Calu3 (cell line): ENCODE measurements at regions not wholly inside any gene's neighbourhood (a gene's known extent, or its start where the extent isn't known, plus 50 kb on each side); places are given as distances from the start of the nearest gene placed in this dataset.

Experiments used
- BruUV-seq: library from RNA; stranded (reverse); fragments of 400-500 nt; replicated peaks from 2 replicates; lab custom pipeline; 2021; lab: Mats Ljungman, UMichigan
- CTCF ChIA-PET: fragments of 300-600 bp; sonication (Branson Sonifier 250); formaldehyde crosslinking; loops from one replicate; lab custom pipeline; 2022; ENCODE audit warnings: antibody characterized with exemption; lab: Charles Lee
- DNase-seq: peaks from one replicate; pipeline ENCODE4 v3.0.0; 2022
- H3K27ac Mint-ChIP-seq: one replicate; pipeline ENCODE4 v1.8.0; 2022; ENCODE audit warnings: mixed read lengths; ENCODE audit not compliant: unreplicated experiment
- H3K27me3 Mint-ChIP-seq: one replicate; pipeline ENCODE4 v1.8.0; 2022; ENCODE audit warnings: mixed read lengths; ENCODE audit not compliant: unreplicated experiment
- H3K36me3 Mint-ChIP-seq: one replicate; pipeline ENCODE4 v1.8.0; 2022; ENCODE audit warnings: mild to moderate bottlenecking, moderate library complexity, mixed read lengths; ENCODE audit not compliant: insufficient read depth, unreplicated experiment
- H3K4me1 Mint-ChIP-seq: one replicate; pipeline ENCODE4 v1.8.0; 2022; ENCODE audit warnings: mild to moderate bottlenecking, low read depth, mixed read lengths; ENCODE audit not compliant: unreplicated experiment
- H3K4me3 Mint-ChIP-seq: one replicate; pipeline ENCODE4 v1.8.0; 2022; ENCODE audit warnings: mild to moderate bottlenecking, low read depth, moderate library complexity, mixed read lengths; ENCODE audit not compliant: unreplicated experiment
- H3K9me3 Mint-ChIP-seq: one replicate; pipeline ENCODE4 v1.8.0; 2022; ENCODE audit warnings: low read depth, mixed read lengths; ENCODE audit not compliant: unreplicated experiment
- intact Hi-C: fragments of 100-400 bp; cut with micrococcal nuclease; formaldehyde crosslinking; loops from one replicate; pipeline ENCODE4 v1.10.0; 2022; ENCODE audit not compliant: unreplicated experiment
- TF ChIP-seq, protein P1 (sequence below): fragments of 200-600 bp; IDR thresholded peaks from one replicate; pipeline ENCODE4 v1.8.0; 2022; ENCODE audit warnings: antibody characterized with exemption; ENCODE audit not compliant: unreplicated experiment

DNA sequence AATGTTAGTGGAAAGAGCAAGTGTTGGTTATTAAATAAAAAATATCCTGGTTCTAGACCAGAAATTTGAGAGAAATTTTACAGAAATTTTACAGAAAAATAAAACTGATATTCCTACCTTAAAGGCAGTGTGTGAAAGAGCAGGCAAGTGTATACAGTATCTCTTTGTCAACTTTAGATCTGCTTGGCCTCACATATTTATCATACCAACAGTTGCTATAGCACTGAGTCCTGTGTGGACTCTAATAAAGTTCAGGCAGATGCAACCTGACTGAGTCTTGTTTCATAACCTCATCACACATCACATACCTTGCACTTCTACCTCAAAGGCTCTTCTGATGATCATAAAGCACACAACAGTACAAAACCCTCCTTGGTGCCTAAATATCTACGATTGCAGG lies 552.4 kb upstream of the PCDH15 start:
- no peaks in the 10 kb centered on the region for H3K27me3 Mint-ChIP-seq
- no TSS peak for BruUV-seq
- intact Hi-C loops, result no loop called here
- H3K9me3 Mint-ChIP-seq, result no peaks in the 10 kb centered on the region
- no peak overlapping the region for H3K27ac Mint-ChIP-seq
- H3K4me1 Mint-ChIP-seq, result no peaks in the 10 kb centered on the region
- CTCF ChIA-PET, result no interaction called here
- H3K4me3 Mint-ChIP-seq, result no peak overlapping the region
- TF ChIP-seq, protein P1, sequence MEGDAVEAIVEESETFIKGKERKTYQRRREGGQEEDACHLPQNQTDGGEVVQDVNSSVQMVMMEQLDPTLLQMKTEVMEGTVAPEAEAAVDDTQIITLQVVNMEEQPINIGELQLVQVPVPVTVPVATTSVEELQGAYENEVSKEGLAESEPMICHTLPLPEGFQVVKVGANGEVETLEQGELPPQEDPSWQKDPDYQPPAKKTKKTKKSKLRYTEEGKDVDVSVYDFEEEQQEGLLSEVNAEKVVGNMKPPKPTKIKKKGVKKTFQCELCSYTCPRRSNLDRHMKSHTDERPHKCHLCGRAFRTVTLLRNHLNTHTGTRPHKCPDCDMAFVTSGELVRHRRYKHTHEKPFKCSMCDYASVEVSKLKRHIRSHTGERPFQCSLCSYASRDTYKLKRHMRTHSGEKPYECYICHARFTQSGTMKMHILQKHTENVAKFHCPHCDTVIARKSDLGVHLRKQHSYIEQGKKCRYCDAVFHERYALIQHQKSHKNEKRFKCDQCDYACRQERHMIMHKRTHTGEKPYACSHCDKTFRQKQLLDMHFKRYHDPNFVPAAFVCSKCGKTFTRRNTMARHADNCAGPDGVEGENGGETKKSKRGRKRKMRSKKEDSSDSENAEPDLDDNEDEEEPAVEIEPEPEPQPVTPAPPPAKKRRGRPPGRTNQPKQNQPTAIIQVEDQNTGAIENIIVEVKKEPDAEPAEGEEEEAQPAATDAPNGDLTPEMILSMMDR, result no peak
- no peaks in the 10 kb centered on the region for H3K36me3 Mint-ChIP-seq
- DNase-seq, result no peak

DNA sequence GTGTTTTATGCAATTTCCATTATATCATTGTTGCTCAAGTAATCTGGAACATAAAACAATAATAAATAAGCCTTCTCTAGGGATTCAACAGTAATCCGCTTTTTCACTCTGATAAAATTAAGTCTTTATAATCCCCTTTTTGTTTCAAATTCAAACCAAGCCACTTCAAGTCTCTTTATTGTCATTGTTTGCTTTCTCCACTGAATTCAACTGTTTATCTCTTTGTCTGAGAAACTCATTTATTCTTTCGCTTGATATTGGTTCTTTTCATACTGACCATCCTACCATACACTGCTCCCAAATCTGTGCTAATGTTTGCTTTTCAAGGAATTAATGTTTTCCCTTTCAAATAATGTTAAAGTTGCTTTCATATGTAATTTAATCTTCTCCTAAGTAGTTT lies 550.4 kb upstream of the PCDH15 start:
- intact Hi-C loops, result no loop called here
- Mint-ChIP-seq H3K27me3 (no peaks in the 10 kb centered on the region), H3K36me3 (no peaks in the 10 kb centered on the region), H3K4me1 (no peaks in the 10 kb centered on the region), H3K27ac (no peak overlapping the region), H3K4me3 (no peak overlapping the region), H3K9me3 (no peaks in the 10 kb centered on the region)
- CTCF ChIA-PET, result no interaction called here
- TF ChIP-seq, protein P1, result no peak
- BruUV-seq, result no TSS peak
- no peak for DNase-seq

DNA sequence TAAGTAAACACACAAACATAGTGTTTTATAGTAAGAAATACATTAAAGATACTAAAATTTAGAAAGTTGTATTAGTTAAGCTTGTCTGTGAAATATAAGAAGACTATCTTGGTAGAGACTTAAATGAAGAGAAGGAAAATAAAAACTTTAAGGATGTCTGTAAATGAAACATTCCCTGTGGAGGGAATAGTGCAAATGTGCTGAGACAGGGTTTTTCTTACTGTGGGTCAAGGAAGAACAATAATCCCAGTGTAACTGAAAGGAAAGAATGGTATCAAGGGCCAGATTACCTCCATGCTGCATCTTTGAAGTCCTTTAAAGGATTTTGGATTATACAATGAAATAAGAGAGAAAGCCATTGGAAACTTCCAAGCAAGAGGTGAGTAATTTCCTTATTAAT lies 547.5 kb upstream of the PCDH15 start:
- intact Hi-C loops, result no loop called here
- Mint-ChIP-seq H3K27me3 (no peaks in the 10 kb centered on the region), H3K9me3 (no peaks in the 10 kb centered on the region), H3K27ac (no peak overlapping the region), H3K36me3 (no peaks in the 10 kb centered on the region), H3K4me3 (no peak overlapping the region), H3K4me1 (peaks cover 3% of the 10 kb centered on the region)
- DNase-seq, result no peak
- CTCF ChIA-PET, result no interaction called here
- TF ChIP-seq, protein P1, result no peak
- BruUV-seq, result no TSS peak

DNA sequence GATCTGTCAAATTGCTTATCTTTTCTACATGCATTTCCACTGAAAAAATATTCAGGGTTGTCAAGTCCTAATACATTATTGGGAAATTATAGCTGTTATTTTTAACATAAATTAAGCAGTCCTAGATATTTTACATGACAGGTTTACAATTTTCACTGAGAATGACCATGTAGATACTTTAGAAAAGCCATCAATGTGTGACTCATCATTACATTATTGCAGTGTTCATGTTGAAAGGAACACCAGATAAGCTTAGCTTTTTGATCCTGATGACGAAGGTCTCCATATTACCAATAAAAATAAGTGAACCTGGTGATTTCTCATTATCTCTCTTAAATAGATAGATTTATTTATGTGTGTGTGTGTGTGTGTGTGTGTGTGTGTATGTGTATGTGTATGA lies 529.5 kb upstream of the PCDH15 start:
- intact Hi-C loops, result no loop called here
- CTCF ChIA-PET, result no interaction called here
- no peak for DNase-seq
- peaks cover 8% of the 10 kb centered on the region for H3K4me1 Mint-ChIP-seq
- no peaks in the 10 kb centered on the region for H3K36me3 Mint-ChIP-seq
- no peak overlapping the region for H3K27ac Mint-ChIP-seq
- H3K9me3 Mint-ChIP-seq, result no peaks in the 10 kb centered on the region
- TF ChIP-seq, protein P1, result no peak
- no TSS peak for BruUV-seq
- H3K27me3 Mint-ChIP-seq, result no peaks in the 10 kb centered on the region
- H3K4me3 Mint-ChIP-seq, result no peak overlapping the region
